ENCODE measurements at regions not wholly inside any gene's neighbourhood (a gene's known extent, or its start where the extent isn't known, plus 50 kb on each side); places are given as distances from the start of the nearest gene placed in this dataset.

DNA sequence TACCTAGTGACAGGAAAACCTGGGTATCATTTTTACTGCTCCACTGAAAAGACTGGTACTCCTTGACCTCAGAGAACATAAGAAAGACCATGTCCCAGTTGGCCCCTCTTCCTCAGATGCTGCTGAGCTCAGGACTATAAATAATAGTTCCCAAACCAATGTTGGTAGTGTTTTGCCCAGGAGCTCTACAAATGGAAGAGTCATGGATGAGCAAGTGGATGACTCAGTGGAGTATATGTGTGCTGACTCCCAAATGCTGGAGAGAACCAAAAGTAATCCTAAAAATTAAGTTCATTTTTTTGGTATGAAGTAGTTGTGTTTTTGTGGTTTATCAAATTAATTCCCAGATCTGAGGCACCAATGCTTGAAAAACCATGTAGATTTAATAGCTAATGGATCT is 482.0 kb downstream of the KCNA4 start:
- BruUV-seq (replicated peaks) = no TSS peak
- no peaks in the 10 kb centered on the region for H3K9me3 Mint-ChIP-seq (ENCODE audit: unreplicated experiment)
- intact Hi-C loops (cut with micrococcal nuclease) = no loop called here
- TF ChIP-seq, protein P1, sequence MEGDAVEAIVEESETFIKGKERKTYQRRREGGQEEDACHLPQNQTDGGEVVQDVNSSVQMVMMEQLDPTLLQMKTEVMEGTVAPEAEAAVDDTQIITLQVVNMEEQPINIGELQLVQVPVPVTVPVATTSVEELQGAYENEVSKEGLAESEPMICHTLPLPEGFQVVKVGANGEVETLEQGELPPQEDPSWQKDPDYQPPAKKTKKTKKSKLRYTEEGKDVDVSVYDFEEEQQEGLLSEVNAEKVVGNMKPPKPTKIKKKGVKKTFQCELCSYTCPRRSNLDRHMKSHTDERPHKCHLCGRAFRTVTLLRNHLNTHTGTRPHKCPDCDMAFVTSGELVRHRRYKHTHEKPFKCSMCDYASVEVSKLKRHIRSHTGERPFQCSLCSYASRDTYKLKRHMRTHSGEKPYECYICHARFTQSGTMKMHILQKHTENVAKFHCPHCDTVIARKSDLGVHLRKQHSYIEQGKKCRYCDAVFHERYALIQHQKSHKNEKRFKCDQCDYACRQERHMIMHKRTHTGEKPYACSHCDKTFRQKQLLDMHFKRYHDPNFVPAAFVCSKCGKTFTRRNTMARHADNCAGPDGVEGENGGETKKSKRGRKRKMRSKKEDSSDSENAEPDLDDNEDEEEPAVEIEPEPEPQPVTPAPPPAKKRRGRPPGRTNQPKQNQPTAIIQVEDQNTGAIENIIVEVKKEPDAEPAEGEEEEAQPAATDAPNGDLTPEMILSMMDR (IDR thresholded peaks at IDR 0.05; ENCODE audit: unreplicated experiment) = no peak
- ChIA-PET CTCF (interaction anchor here (0.7 kb wide), 1 partner anchor 9 kb away, joined by 6 read pairs; no protein-coding TSS in a partner anchor), POLR2A (no interaction called here)
- H3K27me3 Mint-ChIP-seq (ENCODE audit: insufficient read depth, unreplicated experiment) = no peaks in the 10 kb centered on the region
- H3K4me3 Mint-ChIP-seq (ENCODE audit: unreplicated experiment) = no peak overlapping the region
- no peak overlapping the region for H3K27ac Mint-ChIP-seq (ENCODE audit: low read depth, unreplicated experiment)
- DNase-seq (ENCODE audit: unreplicated experiment) = peak; percentile 8
- H3K4me1 Mint-ChIP-seq (ENCODE audit: insufficient read depth, unreplicated experiment) = peaks cover 6% of the 10 kb centered on the region
- no peaks in the 10 kb centered on the region for H3K36me3 Mint-ChIP-seq (ENCODE audit: insufficient read depth, unreplicated experiment)

DNA sequence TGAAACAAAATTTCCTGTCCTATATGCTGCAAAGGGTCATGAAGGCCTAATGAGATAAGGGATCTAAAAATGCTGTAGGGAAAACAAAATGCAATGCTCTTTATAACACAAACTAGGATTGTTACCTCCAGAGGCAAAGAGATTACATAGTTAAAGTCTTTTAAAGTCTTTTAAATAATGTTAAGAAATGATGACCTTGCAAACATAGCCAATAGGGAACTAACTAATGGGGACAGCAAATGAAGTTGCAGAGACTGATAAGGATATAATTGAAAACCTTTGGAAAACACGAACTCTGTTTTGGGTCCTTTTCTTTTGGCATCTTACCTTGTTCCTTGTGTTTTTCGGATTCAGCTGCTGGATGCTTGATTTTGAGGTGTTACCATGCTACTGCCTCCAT is 485.9 kb downstream of the KCNA4 start:
- no peak overlapping the region for H3K4me3 Mint-ChIP-seq (ENCODE audit: unreplicated experiment)
- H3K27ac Mint-ChIP-seq (ENCODE audit: low read depth, unreplicated experiment) = no peak overlapping the region

DNA sequence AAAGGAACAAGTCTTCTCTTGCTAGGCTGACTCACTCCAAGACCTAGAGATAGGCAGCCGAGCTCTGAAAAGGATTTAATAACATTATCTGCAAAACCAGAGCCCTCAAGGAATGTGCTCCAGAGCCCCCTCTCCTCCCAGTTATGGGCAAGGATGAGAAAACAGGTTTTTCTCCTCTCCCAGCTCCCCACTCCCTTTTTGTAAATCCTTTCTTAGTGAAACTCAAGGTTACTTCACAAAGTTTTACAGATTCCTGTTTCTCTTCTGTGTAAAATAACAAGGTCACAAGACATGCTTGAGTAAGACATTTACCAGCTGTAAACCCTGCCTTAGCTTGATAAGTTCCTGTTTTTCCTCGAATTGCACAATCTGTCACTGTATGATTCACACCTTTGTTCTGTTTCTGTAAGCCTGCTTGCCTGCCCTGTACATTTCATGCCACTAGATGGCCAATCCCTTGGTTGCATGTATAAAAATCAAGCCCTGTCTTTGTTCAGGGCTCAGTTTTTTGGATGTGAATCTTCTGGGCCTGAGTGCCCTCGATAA is 489.4 kb downstream of the KCNA4 start:
- intact Hi-C loops (cut with micrococcal nuclease) = loop anchor here (1.0 to 10.0 kb wide), 2 partner anchors 107 to 577 kb away; no protein-coding TSS in a partner anchor
- peak; percentile 93 for DNase-seq (ENCODE audit: unreplicated experiment)
- TF ChIP-seq, protein P1 (IDR thresholded peaks at IDR 0.05; ENCODE audit: unreplicated experiment) = peak; percentile 38
- H3K4me3 Mint-ChIP-seq (ENCODE audit: unreplicated experiment) = peak overlapping the region; percentile 66
- peaks cover 8% of the 10 kb centered on the region for H3K36me3 Mint-ChIP-seq (ENCODE audit: insufficient read depth, unreplicated experiment)
- H3K4me1 Mint-ChIP-seq (ENCODE audit: insufficient read depth, unreplicated experiment) = peaks cover 9% of the 10 kb centered on the region
- peak overlapping the region; percentile 99 for H3K27ac Mint-ChIP-seq (ENCODE audit: low read depth, unreplicated experiment)
- CTCF ChIA-PET = interaction anchor here (0.6 to 3.3 kb wide), 21 partner anchors 9 to 1364 kb away, joined by 3 to 14 read pairs (median 3); no protein-coding TSS in a partner anchor
- no TSS peak for BruUV-seq (replicated peaks)
- H3K9me3 Mint-ChIP-seq (ENCODE audit: unreplicated experiment) = no peaks in the 10 kb centered on the region
- POLR2A ChIA-PET = interaction anchor here (0.7 to 1.8 kb wide), 2 partner anchors 9 to 12 kb away, joined by 4 to 5 read pairs; no protein-coding TSS in a partner anchor
- H3K27me3 Mint-ChIP-seq (ENCODE audit: insufficient read depth, unreplicated experiment) = no peaks in the 10 kb centered on the region

More for the DNA sequence above, 485.9 kb downstream of the KCNA4 start:
- no TSS peak for BruUV-seq (replicated peaks)
- TF ChIP-seq, protein P1 (IDR thresholded peaks at IDR 0.05; ENCODE audit: unreplicated experiment) = no peak
- Mint-ChIP-seq H3K27me3 (ENCODE audit: insufficient read depth, unreplicated experiment) (no peaks in the 10 kb centered on the region), H3K9me3 (ENCODE audit: unreplicated experiment) (no peaks in the 10 kb centered on the region), H3K4me1 (ENCODE audit: insufficient read depth, unreplicated experiment) (peaks cover 15% of the 10 kb centered on the region), H3K36me3 (ENCODE audit: insufficient read depth, unreplicated experiment) (peaks cover 8% of the 10 kb centered on the region)
- no peak for DNase-seq (ENCODE audit: unreplicated experiment)
- ChIA-PET POLR2A (no interaction called here), CTCF (interaction anchor here (1.9 kb wide), 1 partner anchor 613 kb away, joined by 7 read pairs; no protein-coding TSS in a partner anchor)
- intact Hi-C loops (cut with micrococcal nuclease) = no loop called here

DNA sequence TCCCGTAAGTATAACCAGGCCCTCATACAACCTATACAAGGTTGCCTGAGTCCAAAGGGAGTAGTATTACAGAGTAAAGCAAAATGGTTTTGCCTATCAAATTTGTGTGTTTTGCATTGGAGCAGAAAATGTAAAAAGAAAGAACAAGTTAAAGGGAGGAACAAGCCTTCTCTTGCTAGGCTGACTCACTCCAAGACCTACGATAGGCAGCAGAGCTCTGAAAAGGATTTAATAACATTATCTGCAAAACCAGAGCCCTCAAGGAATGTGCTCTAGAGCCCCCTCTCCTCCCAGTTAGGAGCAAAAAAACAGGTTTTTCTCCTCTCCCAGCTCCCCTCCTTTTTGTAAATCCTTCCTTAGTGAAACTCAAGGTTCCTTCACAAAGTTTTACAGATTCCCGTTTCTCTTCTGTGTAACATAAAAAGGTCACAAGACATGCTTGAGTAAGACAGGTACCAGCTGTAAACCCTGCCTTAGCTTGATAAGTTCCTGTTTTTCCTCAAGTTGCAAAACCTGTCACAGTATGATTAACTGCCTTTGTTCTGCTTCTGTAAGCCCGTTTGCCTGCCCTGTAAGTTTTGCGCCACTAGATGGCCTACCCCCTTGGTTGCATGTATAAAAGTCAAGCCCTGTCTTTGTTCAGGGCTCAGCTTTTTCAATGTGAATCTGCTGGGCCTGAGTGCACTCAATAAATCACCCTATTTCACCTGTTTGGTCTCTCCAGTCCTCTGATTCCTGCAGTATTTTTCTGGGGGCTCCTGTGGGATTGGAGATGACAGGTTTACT is 498.2 kb downstream of the KCNA4 start:
- H3K27me3 Mint-ChIP-seq (ENCODE audit: insufficient read depth, unreplicated experiment) = no peaks in the 10 kb centered on the region
- H3K9me3 Mint-ChIP-seq (ENCODE audit: unreplicated experiment) = peaks cover 20% of the 10 kb centered on the region
- no peak overlapping the region for H3K4me3 Mint-ChIP-seq (ENCODE audit: unreplicated experiment)
- POLR2A ChIA-PET = no interaction called here
- intact Hi-C loops (cut with micrococcal nuclease) = no loop called here
- BruUV-seq (replicated peaks) = no TSS peak
- H3K4me1 Mint-ChIP-seq (ENCODE audit: insufficient read depth, unreplicated experiment) = no peaks in the 10 kb centered on the region
- peak; percentile 30 for DNase-seq (ENCODE audit: unreplicated experiment)
- CTCF ChIA-PET = interaction anchor here (1.0 kb wide), 1 partner anchor 9 kb away, joined by 3 read pairs; no protein-coding TSS in a partner anchor
- no peaks in the 10 kb centered on the region for H3K36me3 Mint-ChIP-seq (ENCODE audit: insufficient read depth, unreplicated experiment)
- no peak overlapping the region for H3K27ac Mint-ChIP-seq (ENCODE audit: low read depth, unreplicated experiment)
- TF ChIP-seq, protein P1 (IDR thresholded peaks at IDR 0.05; ENCODE audit: unreplicated experiment) = no peak
